GM13976 (cell line): ENCODE measurements at regions not wholly inside any gene's neighbourhood (a gene's known extent, or its start where the extent isn't known, plus 50 kb on each side); places are given as distances from the start of the nearest gene placed in this dataset.

Source experiments
- DNase-seq: peaks from one replicate; pipeline ENCODE4 v3.0.0; 2012; ENCODE audit warnings: low spot score
- CTCF ChIP-seq: IDR thresholded peaks from 2 replicates; pipeline ENCODE4 v1.5.1; 2012; ENCODE audit warnings: borderline replicate concordance, mild to moderate bottlenecking; ENCODE audit not compliant: insufficient read depth; ENCODE audit errors: extremely low read depth, missing control alignments, control extremely low read depth
- in situ Hi-C: fragments of 300-500 bp; cut with MboI; formaldehyde crosslinking; loops from one replicate; pipeline ENCODE4 v1.12.0; 2022; ENCODE audit warnings: low sequenced_read_pairs, mixed read lengths, inconsistent platforms; ENCODE audit not compliant: unreplicated experiment

GRCh38 chr19:5268801-5269200 is 71.8 kb downstream of the PTPRS start:
- no peak for DNase-seq
- TF ChIP-seq CTCF, result no peak
- in situ Hi-C loops, result no loop called here

GRCh38 chr19:5265260-5265659 is 75.4 kb downstream of the PTPRS start:
- TF ChIP-seq CTCF, result no peak
- in situ Hi-C loops, result no loop called here
- no peak for DNase-seq

- no peak for TF ChIP-seq CTCF
- DNase-seq, result no peak
- in situ Hi-C loops, result no loop called here
These were observed 76.2 kb downstream of the PTPRS start for GRCh38 chr19:5264453-5264852.

- TF ChIP-seq CTCF, result no peak
- DNase-seq, result no peak
- in situ Hi-C loops, result no loop called here
These were observed 77.0 kb downstream of the PTPRS start for GRCh38 chr19:5263615-5264014.

GRCh38 chr19:5262721-5263120 is 77.9 kb downstream of the PTPRS start:
- no peak for TF ChIP-seq CTCF
- in situ Hi-C loops, result no loop called here
- no peak for DNase-seq

GRCh38 chr19:5261156-5261890 is 79.3 kb downstream of the PTPRS start:
- TF ChIP-seq CTCF, result no peak
- in situ Hi-C loops, result no loop called here
- DNase-seq, result no peak
